ENCODE measurements at regions not wholly inside any gene's neighbourhood (a gene's known extent, or its start where the extent isn't known, plus 50 kb on each side); places are given as distances from the start of the nearest gene placed in this dataset.
"Not testable (repeated sequence)": the region's sequence is repeated elsewhere in the genome, so short reads cannot be mapped to it uniquely, and the experiment has no call there.

DNA sequence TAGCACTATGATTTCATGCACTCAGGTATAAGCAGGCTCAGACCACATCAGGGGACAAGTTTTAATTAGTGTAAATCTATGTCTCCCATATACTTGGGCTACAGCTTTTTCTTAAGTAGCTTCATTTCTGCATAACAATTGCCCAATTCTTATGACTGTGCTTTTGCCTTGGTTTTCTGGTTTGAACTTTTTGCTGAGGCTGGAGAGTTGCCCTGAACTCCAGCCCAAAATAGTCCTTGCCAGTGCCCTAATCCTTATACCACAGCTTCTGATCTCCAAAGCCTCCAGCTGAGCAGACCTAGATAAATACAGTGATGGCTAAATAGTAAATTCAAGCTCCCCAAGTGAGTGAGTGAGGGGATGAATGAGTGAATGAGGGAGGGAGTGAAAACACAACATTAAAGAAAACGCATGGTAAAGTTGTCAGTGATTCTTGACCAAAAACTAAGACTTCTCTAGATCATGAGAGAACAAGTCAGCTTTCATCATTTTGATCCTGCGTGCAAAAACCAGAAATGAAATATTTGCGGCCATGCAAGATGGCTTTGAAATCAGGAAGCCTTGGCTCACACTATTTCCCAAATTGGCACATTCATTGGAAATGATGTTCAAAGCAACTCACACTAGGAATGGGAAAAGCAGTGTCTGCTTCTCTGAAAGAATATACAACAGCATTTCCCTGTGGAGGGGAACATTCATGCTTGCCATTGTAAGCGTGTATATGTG, 437.1 kb upstream of the CTSO start:
- no peak overlapping the region for H3K4me3 ChIP-seq
- no peak overlapping the region for H3K27ac ChIP-seq
- DNase-seq (ENCODE audit: low spot score): no peak
- TF ChIP-seq, protein P1, sequence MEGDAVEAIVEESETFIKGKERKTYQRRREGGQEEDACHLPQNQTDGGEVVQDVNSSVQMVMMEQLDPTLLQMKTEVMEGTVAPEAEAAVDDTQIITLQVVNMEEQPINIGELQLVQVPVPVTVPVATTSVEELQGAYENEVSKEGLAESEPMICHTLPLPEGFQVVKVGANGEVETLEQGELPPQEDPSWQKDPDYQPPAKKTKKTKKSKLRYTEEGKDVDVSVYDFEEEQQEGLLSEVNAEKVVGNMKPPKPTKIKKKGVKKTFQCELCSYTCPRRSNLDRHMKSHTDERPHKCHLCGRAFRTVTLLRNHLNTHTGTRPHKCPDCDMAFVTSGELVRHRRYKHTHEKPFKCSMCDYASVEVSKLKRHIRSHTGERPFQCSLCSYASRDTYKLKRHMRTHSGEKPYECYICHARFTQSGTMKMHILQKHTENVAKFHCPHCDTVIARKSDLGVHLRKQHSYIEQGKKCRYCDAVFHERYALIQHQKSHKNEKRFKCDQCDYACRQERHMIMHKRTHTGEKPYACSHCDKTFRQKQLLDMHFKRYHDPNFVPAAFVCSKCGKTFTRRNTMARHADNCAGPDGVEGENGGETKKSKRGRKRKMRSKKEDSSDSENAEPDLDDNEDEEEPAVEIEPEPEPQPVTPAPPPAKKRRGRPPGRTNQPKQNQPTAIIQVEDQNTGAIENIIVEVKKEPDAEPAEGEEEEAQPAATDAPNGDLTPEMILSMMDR (IDR thresholded peaks at IDR 0.05): no peak

DNA sequence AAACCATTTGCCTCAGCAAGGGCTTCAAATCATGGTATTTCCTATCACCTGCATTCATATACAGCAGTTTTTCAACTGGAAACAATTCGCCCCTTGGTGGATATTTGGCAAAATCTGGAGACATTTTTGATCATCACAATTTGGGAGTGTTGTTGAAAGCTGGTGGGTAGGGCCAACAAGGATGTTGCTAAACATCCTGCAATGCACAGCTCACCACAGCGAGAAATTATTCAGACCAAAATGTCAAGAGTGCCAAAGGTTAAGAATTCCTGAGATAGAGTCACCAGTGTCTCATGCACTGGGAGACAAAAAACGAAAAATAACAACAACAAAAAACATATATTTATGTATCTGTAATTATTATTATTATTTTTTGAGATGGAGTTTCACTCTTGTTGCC, 435.2 kb upstream of the CTSO start:
- Histone ChIP-seq H3K4me3 (no peak overlapping the region), H3K27ac (no peak overlapping the region)
- TF ChIP-seq, protein P1 (IDR thresholded peaks at IDR 0.05): no peak
- DNase-seq (ENCODE audit: low spot score): no peak

DNA sequence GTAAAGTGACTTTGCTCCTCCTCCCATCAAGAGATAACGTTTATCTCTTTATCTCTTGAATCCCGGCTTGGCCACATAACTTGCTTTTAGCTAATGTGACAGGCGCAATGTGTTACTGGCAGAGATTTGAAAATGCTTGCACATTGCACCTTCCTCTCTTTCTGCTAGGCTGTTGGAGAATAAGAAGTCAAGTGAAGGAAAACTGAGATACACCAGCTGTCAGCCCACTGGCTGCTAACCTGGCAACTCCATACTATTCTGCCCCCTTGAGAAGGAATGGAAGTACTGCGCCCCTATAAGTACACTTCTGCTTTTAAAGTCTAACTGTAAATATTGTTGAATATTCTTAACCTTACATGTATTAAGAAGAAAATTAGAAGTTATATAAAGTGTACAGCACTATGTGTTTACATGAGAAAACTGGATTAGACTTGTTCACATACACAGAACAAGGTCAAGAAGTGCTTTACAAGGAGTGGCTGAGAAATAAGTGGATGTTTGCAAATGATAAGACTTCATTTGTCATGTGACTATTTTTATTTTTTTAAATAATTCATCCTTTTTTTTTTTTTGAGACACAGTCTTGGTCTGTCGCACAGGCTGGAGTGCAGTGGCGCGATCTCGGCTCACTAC, 424.5 kb upstream of the CTSO start:
- TF ChIP-seq, protein P1 (IDR thresholded peaks at IDR 0.05): no peak
- H3K27ac ChIP-seq: peak overlapping the region in 1 of 2 donors; percentile 3
- no peak for DNase-seq (ENCODE audit: low spot score)
- peak overlapping the region; percentile 4 for H3K4me3 ChIP-seq

DNA sequence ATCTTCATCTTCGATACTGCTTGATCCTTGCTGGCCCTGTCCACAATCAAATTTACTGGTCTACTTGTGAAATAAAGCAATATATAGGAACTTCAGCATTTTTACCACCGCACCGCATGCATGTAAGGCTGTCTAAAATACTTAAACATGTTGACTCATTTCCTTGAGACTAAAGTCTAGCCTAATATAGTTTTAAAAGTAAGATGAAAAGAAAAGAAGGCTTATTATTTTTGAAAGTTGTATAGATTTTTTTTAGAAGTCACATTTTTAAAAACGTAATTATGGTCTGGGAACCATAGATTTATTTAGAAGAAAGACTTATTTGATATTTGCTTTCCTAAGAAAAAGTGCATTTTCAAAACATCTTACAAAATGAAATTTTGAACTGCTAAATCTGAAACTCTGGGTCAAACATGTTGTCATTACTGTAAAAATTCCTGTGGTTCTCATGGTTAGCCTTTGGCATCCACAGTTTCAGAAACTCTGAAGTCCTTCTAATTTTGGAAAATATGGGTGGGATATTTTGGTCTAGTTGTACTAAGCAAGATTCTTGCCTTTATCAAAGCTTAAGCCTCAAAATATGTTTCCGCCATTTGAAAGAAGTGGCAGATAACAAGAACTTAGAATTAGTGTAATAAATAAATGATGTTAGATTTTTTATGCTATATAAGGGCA, 423.5 kb upstream of the CTSO start:
- peak overlapping the region in 1 of 2 donors; percentile 3 for H3K27ac ChIP-seq
- TF ChIP-seq, protein P1 (IDR thresholded peaks at IDR 0.05): no peak
- peak overlapping the region; percentile 4 for H3K4me3 ChIP-seq
- DNase-seq (ENCODE audit: low spot score): no peak

DNA sequence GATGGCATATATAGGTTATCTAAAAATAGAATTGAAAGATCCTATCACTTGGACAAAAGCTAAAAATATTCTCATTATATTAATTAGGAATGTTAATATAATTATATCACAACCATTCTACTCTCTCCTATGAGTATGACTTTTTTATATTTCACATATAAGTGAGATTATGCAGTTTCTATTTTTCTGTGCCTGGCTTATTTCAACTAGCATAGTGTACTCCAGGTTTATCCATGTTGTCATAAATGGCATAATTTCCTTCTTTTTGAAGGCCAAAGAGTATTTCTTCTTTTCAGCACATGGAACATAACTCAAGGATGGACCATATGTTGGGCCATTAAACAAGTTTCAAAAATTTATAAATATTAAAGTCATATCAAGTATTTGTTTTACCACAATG, 421.2 kb upstream of the CTSO start:
- Histone ChIP-seq H3K27ac (no peak overlapping the region), H3K4me3 (no peak overlapping the region)
- DNase-seq (ENCODE audit: low spot score): no peak
- TF ChIP-seq, protein P1 (IDR thresholded peaks at IDR 0.05): no peak

DNA sequence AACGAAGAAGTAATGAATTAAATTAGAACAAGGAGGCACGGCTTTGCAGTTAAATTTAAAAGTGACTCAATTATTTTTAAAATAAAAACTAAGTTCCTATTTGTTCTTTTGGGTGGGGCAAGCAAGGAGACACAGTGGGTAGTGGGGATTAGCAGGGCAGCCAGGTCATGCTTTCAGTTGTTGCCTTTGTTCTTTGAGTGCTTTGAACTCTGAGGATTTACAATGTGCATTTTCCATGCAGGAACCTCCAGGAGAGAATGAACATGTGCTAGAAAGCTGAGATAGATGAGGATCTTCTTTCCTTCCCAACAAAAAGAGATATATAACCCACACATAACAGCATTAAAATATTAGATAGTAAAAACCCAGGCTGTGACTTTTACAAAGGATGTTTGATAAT, 420.4 kb upstream of the CTSO start:
- TF ChIP-seq, protein P1 (IDR thresholded peaks at IDR 0.05): no peak
- DNase-seq (ENCODE audit: low spot score): no peak
- Histone ChIP-seq H3K4me3 (no peak overlapping the region), H3K27ac (no peak overlapping the region)

DNA sequence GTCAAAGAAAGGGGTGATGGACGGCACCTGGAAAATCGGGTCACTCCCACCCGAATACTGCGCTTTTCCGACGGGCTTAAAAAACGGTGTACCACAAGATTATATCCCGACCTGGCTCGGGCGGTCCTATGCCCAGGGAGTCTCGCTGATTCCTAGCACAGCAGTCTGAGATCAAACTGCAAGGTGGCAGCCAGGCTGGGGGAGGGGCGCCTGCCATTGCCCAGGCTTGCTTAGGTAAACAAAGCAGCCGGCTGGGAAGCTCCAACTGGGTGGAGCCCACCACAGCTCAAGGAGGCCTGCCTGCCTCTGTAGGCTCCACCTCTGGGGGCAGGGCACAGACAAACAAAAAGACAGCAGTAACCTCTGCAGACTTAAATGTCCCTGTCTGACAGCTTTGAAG, 413.8 kb upstream of the CTSO start:
- not testable (repeated sequence) for DNase-seq (ENCODE audit: low spot score); H3K4me3 ChIP-seq; H3K27ac ChIP-seq

All from coronary artery (tissue), 2 donors.